ENCODE measurements at regions not wholly inside any gene's neighbourhood (a gene's known extent, or its start where the extent isn't known, plus 50 kb on each side); places are given as distances from the start of the nearest gene placed in this dataset.

DNA sequence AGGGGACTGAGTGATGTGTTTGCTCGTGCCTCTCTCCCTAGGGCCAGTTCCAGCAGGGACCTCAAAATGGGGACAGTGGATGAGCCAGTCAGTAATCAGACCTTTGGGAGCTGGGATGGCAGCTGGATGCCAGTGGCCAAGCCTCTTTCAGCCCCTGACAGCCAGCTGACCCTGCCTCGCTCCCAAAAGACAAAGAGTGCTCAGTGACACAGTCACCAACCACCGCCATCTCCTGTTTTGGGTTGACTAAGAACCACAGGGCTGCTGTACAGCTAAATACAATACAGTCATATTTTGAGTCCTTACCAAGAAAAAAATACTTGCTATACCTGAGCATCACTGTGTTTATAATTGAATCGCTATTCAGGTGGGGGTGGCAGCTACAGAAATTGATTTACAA, 75.7 kb downstream of the POU3F3 start:
- no peaks in the 10 kb centered on the region for H3K27me3 ChIP-seq

GRCh38 chr2:104930732-104931131, 76.8 kb downstream of the POU3F3 start:
- no peaks in the 10 kb centered on the region for H3K4me1 ChIP-seq
- H3K4me3 ChIP-seq (ENCODE audit: low read depth, low read length) = no peak overlapping the region
- no peaks in the 10 kb centered on the region for H3K27me3 ChIP-seq
- no peaks in the 10 kb centered on the region for H3K36me3 ChIP-seq
- TF ChIP-seq, protein P1, sequence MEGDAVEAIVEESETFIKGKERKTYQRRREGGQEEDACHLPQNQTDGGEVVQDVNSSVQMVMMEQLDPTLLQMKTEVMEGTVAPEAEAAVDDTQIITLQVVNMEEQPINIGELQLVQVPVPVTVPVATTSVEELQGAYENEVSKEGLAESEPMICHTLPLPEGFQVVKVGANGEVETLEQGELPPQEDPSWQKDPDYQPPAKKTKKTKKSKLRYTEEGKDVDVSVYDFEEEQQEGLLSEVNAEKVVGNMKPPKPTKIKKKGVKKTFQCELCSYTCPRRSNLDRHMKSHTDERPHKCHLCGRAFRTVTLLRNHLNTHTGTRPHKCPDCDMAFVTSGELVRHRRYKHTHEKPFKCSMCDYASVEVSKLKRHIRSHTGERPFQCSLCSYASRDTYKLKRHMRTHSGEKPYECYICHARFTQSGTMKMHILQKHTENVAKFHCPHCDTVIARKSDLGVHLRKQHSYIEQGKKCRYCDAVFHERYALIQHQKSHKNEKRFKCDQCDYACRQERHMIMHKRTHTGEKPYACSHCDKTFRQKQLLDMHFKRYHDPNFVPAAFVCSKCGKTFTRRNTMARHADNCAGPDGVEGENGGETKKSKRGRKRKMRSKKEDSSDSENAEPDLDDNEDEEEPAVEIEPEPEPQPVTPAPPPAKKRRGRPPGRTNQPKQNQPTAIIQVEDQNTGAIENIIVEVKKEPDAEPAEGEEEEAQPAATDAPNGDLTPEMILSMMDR (IDR thresholded peaks at IDR 0.05; ENCODE audit: low read depth, low read length) = no peak
- DNase-seq = no peak
- no peaks in the 10 kb centered on the region for H3K9me3 ChIP-seq

More for the DNA sequence above, 75.7 kb downstream of the POU3F3 start:
- no peak for DNase-seq
- Histone ChIP-seq H3K4me1 (no peaks in the 10 kb centered on the region), H3K4me3 (ENCODE audit: low read depth, low read length) (no peak overlapping the region), H3K9me3 (no peaks in the 10 kb centered on the region), H3K36me3 (no peaks in the 10 kb centered on the region)
- TF ChIP-seq, protein P1 (IDR thresholded peaks at IDR 0.05; ENCODE audit: low read depth, low read length) = no peak

GRCh38 chr2:104932243-104932642, 78.3 kb downstream of the POU3F3 start:
- Histone ChIP-seq H3K27me3 (no peaks in the 10 kb centered on the region), H3K4me1 (no peaks in the 10 kb centered on the region), H3K36me3 (no peaks in the 10 kb centered on the region), H3K9me3 (no peaks in the 10 kb centered on the region), H3K4me3 (ENCODE audit: low read depth, low read length) (no peak overlapping the region)
- no peak for DNase-seq
- TF ChIP-seq, protein P1 (IDR thresholded peaks at IDR 0.05; ENCODE audit: low read depth, low read length) = no peak

GRCh38 chr2:104933151-104933917, 79.4 kb downstream of the POU3F3 start:
- no peak for DNase-seq
- no peaks in the 10 kb centered on the region for H3K36me3 ChIP-seq
- TF ChIP-seq, protein P1 (IDR thresholded peaks at IDR 0.05; ENCODE audit: low read depth, low read length) = no peak
- H3K27me3 ChIP-seq = no peaks in the 10 kb centered on the region
- H3K4me1 ChIP-seq = no peaks in the 10 kb centered on the region
- H3K4me3 ChIP-seq (ENCODE audit: low read depth, low read length) = no peak overlapping the region
- no peaks in the 10 kb centered on the region for H3K9me3 ChIP-seq

DNA sequence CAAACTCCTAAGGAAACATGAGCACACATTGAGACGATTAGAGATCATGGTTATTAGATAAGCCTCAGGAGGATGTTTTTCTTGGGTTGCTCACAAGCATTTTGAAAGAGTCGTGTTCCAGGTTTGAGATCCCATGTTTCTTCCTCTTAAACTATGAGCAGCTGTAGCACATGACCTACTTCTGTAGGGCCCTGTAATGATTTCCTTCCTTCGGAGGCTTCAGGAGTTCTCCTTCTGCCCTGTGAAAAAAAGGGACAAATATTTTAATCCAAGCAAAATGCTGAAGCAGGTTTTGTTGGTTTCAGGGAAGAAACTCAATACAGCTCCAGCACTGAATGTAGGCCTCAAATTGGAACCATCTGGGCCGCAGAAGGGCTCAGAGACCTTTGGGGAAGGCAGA, 82.6 kb downstream of the POU3F3 start:
- H3K36me3 ChIP-seq = no peaks in the 10 kb centered on the region
- H3K4me3 ChIP-seq (ENCODE audit: low read depth, low read length) = no peak overlapping the region
- H3K27me3 ChIP-seq = no peaks in the 10 kb centered on the region
- H3K4me1 ChIP-seq = no peaks in the 10 kb centered on the region
- no peaks in the 10 kb centered on the region for H3K9me3 ChIP-seq
- no peak for DNase-seq
- TF ChIP-seq, protein P1 (IDR thresholded peaks at IDR 0.05; ENCODE audit: low read depth, low read length) = no peak

DNA sequence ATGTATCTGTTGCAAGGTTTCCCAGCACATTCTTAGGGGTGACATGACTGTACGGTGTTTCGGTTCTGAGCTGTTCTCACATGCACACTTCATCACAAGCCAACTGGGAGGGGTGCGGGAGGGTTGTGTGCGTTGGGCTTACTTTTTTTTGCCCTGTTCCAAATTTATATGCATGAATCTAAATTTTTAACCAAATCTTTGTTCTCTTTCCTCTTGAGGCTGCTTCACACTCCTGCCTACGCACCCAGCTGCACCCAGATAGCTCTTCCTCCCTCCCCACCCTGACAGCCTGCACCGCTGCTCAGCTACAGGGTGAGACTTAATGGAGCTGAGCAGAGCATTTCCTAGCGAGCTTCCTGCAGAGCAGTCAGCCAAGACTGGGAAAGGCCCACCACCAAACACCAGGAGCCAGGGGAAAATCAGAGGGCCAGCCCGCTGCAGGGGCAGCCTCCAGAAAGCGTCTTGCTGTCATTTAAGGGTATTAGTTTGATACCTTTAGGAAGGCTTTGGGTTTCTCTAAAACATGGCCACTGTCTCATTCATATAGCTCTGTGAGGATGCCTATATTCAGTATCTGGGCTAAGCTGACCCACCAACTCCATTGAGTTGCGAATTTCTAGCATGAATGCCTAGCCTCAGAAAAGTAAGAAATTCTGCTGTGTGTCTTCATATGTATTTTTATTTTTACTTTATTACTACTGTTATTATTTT, 84.5 kb downstream of the POU3F3 start:
- no peak overlapping the region for H3K4me3 ChIP-seq (ENCODE audit: low read depth, low read length)
- DNase-seq = no peak
- TF ChIP-seq, protein P1 (IDR thresholded peaks at IDR 0.05; ENCODE audit: low read depth, low read length) = no peak

More for the DNA sequence above, 84.5 kb downstream of the POU3F3 start:
- Histone ChIP-seq H3K9me3 (no peaks in the 10 kb centered on the region), H3K27me3 (no peaks in the 10 kb centered on the region), H3K4me1 (no peaks in the 10 kb centered on the region), H3K36me3 (no peaks in the 10 kb centered on the region)
